ENCODE measurements at regions not wholly inside any gene's neighbourhood (a gene's known extent, or its start where the extent isn't known, plus 50 kb on each side); places are given as distances from the start of the nearest gene placed in this dataset.

DNA sequence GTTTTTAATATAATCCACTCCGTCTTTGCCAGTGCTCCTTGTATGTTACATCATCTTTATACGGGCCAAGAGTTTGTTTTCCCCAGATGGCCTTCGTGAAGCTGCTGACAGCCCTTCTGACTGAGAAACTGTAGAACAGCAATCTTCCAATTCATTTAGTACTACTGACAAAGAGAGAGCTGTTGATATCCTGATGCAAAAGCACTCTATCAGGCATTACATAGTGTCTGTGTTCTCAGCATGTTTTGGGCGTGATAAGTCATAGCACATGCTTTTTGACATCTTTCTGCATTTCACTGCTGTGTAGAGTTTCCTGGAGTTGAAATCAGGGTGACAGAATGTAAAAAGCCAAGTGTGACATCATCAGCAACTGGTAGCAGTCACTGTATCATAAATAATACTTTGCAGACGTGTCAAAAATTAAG, 746.3 kb upstream of the FAM241A start:
- TF ChIP-seq EZH2 (optimal IDR thresholded peaks at IDR 0.05; ENCODE audit: low read depth, low read length) = no peak
- TF ChIP-seq, protein P1, sequence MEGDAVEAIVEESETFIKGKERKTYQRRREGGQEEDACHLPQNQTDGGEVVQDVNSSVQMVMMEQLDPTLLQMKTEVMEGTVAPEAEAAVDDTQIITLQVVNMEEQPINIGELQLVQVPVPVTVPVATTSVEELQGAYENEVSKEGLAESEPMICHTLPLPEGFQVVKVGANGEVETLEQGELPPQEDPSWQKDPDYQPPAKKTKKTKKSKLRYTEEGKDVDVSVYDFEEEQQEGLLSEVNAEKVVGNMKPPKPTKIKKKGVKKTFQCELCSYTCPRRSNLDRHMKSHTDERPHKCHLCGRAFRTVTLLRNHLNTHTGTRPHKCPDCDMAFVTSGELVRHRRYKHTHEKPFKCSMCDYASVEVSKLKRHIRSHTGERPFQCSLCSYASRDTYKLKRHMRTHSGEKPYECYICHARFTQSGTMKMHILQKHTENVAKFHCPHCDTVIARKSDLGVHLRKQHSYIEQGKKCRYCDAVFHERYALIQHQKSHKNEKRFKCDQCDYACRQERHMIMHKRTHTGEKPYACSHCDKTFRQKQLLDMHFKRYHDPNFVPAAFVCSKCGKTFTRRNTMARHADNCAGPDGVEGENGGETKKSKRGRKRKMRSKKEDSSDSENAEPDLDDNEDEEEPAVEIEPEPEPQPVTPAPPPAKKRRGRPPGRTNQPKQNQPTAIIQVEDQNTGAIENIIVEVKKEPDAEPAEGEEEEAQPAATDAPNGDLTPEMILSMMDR (IDR thresholded peaks at IDR 0.05; ENCODE audit: low read length) = no peak
- no peak for TF ChIP-seq EZH2phosphoT487 (IDR thresholded peaks at IDR 0.05; ENCODE audit: low read length)

All from MM.1S (cell line).